Duodenal mucosa (tissue), 2 donors: ENCODE measurements at regions not wholly inside any gene's neighbourhood (a gene's known extent, or its start where the extent isn't known, plus 50 kb on each side); places are given as distances from the start of the nearest gene placed in this dataset.
A peak's percentile ranks its signal among the peaks of the same experiment; 100 is the strongest.

Source experiments
- H3K27ac ChIP-seq: one replicate; pipeline ENCODE4 v1.7.0; 2013; ENCODE audit warnings: low read depth, low read length
- H3K27me3 ChIP-seq, 2 donors: one replicate each; pipeline ENCODE4 v1.7.0; 2013; ENCODE audit warnings: low read length in 2 of 2, control low read depth in 1 of 2; ENCODE audit not compliant: insufficient read depth in 2 of 2, control insufficient read depth in 1 of 2
- H3K36me3 ChIP-seq, 2 donors: one replicate each; pipeline ENCODE4 v1.7.0; 2013; ENCODE audit warnings: low read length in 2 of 2, control low read depth in 1 of 2; ENCODE audit not compliant: insufficient read depth in 2 of 2, control insufficient read depth in 1 of 2
- H3K4me1 ChIP-seq, 2 donors: one replicate each; pipeline ENCODE4 v1.7.0; 2013; ENCODE audit warnings: low read length in 2 of 2, control low read depth in 1 of 2; ENCODE audit not compliant: insufficient read depth in 2 of 2, control insufficient read depth in 1 of 2
- H3K4me3 ChIP-seq, 2 donors: one replicate each; pipeline ENCODE4 v1.7.0; 2013; ENCODE audit warnings: low read length in 2 of 2, low read depth in 1 of 2
- H3K9ac ChIP-seq, 2 donors: one replicate each; pipeline ENCODE4 v1.7.0; 2013; ENCODE audit warnings: low read length in 2 of 2, low read depth in 1 of 2
- H3K9me3 ChIP-seq, 2 donors: one replicate each; pipeline ENCODE4 v1.7.0; 2013; ENCODE audit warnings: low read length in 2 of 2, control low read depth in 1 of 2; ENCODE audit not compliant: control insufficient read depth in 1 of 2

- H3K4me3 ChIP-seq = no peak overlapping the region
These were observed 295.6 kb downstream of the UTRN start for GRCh38 chr6:144580771-144581170.

GRCh38 chr6:144581812-144582537, 296.8 kb downstream of the UTRN start:
- H3K27ac ChIP-seq = no peak overlapping the region
- no peak overlapping the region for H3K9ac ChIP-seq
- H3K9me3 ChIP-seq = no peaks in the 10 kb centered on the region
- peaks cover 0 to 6% of the 10 kb centered on the region in 2 donors for H3K4me1 ChIP-seq
- peaks cover 3 to 17% of the 10 kb centered on the region in 2 donors for H3K36me3 ChIP-seq
- H3K27me3 ChIP-seq = no peaks in the 10 kb centered on the region
- no peak overlapping the region for H3K4me3 ChIP-seq

More at GRCh38 chr6:144580771-144581170, 295.6 kb downstream of the UTRN start:
- Histone ChIP-seq H3K9me3 (no peaks in the 10 kb centered on the region), H3K36me3 (peaks cover 4 to 19% of the 10 kb centered on the region in 2 donors), H3K27ac (no peak overlapping the region), H3K9ac (no peak overlapping the region), H3K27me3 (no peaks in the 10 kb centered on the region), H3K4me1 (peaks cover 0 to 6% of the 10 kb centered on the region in 2 donors)

GRCh38 chr6:144582939-144583613, 297.9 kb downstream of the UTRN start:
- H3K27ac ChIP-seq = no peak overlapping the region
- peak overlapping the region; percentile 34 to 38 for H3K4me3 ChIP-seq
- peaks cover 0 to 6% of the 10 kb centered on the region in 2 donors for H3K4me1 ChIP-seq
- no peaks in the 10 kb centered on the region for H3K9me3 ChIP-seq
- H3K27me3 ChIP-seq = no peaks in the 10 kb centered on the region
- peaks cover 0 to 10% of the 10 kb centered on the region in 2 donors for H3K36me3 ChIP-seq
- no peak overlapping the region for H3K9ac ChIP-seq

DNA sequence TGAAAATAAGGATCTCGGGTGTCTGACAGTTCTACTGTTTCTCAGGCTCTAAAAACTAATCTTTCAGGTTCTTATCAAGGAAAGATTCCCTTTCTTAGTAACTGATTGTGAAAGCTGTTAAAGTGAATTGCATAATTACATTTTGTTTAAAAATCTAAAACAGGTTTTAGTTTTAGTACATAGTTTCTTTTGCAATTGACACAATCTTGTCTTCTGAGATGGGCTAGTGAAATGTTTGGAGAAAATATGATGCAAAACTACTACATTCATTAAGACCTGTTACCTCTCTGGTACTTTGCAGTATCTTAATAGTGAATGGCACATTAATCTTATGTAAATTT, 298.4 kb downstream of the UTRN start:
- no peak overlapping the region for H3K4me3 ChIP-seq
- H3K4me1 ChIP-seq = peaks cover 0 to 6% of the 10 kb centered on the region in 2 donors
- no peaks in the 10 kb centered on the region for H3K27me3 ChIP-seq
- no peaks in the 10 kb centered on the region for H3K9me3 ChIP-seq
- H3K9ac ChIP-seq = no peak overlapping the region
- no peak overlapping the region for H3K27ac ChIP-seq
- H3K36me3 ChIP-seq = peaks cover 0 to 5% of the 10 kb centered on the region in 2 donors

DNA sequence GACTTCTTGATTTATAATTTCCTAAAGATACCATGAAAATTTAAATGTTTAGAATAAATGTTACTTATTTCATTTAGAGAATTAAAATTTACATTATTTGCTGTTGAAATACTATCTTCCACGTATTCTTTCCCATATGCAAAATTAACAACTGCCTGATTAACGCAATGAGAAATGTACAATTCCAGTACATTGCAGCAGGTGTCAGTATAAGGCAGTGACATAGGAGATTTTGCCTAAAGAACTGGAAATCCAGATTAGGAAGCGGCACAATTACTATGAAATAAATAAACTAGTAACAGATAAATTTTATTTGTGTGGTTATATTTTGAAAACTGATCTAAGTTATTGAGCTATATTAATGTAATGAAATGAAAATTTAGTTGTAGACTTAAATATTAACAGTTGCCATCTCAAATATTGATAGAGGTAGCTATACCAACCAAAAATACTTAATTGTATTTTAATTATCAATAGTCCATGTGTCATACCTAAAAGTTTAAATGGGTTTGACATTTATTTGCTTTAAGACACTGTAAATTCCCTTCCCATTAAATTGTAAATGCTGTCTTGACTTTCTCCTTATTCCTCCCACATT, 300.2 kb downstream of the UTRN start:
- peaks cover 0 to under 1% of the 10 kb centered on the region in 2 donors for H3K36me3 ChIP-seq
- no peaks in the 10 kb centered on the region for H3K27me3 ChIP-seq
- no peak overlapping the region for H3K9ac ChIP-seq
- H3K9me3 ChIP-seq = no peaks in the 10 kb centered on the region
- H3K4me3 ChIP-seq = no peak overlapping the region
- no peak overlapping the region for H3K27ac ChIP-seq
- peaks cover 0 to 6% of the 10 kb centered on the region in 2 donors for H3K4me1 ChIP-seq

DNA sequence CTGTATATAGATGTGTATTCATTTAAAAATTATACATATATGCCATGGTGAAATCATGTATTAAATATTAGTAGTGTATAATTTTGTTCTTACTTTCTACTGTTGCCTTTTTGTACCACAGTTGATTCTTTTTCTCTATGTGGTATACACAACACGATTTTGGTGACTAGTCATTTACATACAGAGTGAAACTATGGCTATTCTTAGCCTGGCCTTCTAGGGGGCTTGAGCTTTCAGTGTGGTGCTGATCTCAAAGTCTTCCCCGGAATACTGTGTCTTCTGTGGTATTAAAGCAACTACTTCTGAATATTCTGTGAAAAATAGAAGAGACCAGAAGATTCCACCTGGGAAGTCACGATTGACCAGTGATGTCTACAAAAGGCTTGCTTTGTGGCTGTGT, 301.9 kb downstream of the UTRN start:
- Histone ChIP-seq H3K4me3 (no peak overlapping the region), H3K36me3 (no peaks in the 10 kb centered on the region), H3K9me3 (no peaks in the 10 kb centered on the region), H3K9ac (no peak overlapping the region), H3K27me3 (no peaks in the 10 kb centered on the region), H3K27ac (no peak overlapping the region), H3K4me1 (peaks cover 0 to 6% of the 10 kb centered on the region in 2 donors)

GRCh38 chr6:144588697-144589325, 303.7 kb downstream of the UTRN start:
- Histone ChIP-seq H3K36me3 (no peaks in the 10 kb centered on the region), H3K4me3 (no peak overlapping the region), H3K9me3 (no peaks in the 10 kb centered on the region), H3K9ac (no peak overlapping the region), H3K27ac (no peak overlapping the region), H3K27me3 (no peaks in the 10 kb centered on the region), H3K4me1 (no peaks in the 10 kb centered on the region)

DNA sequence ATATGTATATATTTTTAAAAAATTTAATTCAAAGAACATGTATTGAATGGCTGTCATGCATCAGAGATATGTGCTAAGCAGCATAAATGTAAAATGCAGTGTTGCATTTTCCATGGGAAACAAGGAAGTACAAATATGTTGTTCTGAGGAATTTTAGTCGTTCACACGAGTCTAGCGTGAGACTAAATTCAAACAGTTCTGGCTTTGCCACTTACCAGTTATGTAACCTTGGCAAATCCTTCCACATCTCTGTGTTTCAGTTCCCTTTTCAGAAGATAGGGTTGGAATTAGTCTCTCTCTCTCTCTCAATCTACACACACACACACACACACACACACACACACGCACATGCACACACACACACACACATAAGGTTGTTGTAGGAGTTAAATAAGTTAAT, 305.4 kb downstream of the UTRN start:
- H3K4me1 ChIP-seq = no peaks in the 10 kb centered on the region
- no peak overlapping the region for H3K4me3 ChIP-seq
- H3K9me3 ChIP-seq = no peaks in the 10 kb centered on the region
- no peak overlapping the region for H3K9ac ChIP-seq
- H3K27me3 ChIP-seq = no peaks in the 10 kb centered on the region
- no peaks in the 10 kb centered on the region for H3K36me3 ChIP-seq
- no peak overlapping the region for H3K27ac ChIP-seq

DNA sequence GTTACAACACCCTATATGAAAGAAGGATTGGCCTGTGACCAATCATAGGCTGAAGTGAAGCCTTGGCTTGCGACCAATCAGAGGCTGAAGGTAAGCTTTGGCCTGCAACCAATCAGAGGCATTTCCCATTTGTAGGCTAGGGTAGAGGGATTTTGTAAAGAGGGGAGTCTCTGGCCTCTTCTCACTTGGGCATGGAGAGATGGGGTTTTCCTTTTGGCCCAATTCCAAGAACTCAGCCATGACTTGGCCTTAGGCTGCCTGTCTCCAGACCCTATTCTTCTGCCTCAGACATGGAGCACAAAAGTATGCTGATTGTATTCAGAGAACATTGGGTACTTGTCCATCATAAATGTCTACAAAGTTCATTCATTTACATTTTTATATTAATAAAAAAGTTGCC, 308.3 kb downstream of the UTRN start:
- Histone ChIP-seq H3K27ac (no peak overlapping the region), H3K4me1 (no peaks in the 10 kb centered on the region), H3K27me3 (no peaks in the 10 kb centered on the region), H3K9me3 (no peaks in the 10 kb centered on the region), H3K9ac (no peak overlapping the region), H3K36me3 (no peaks in the 10 kb centered on the region), H3K4me3 (no peak overlapping the region)

- no peak overlapping the region for H3K27ac ChIP-seq
- H3K27me3 ChIP-seq = no peaks in the 10 kb centered on the region
- H3K9me3 ChIP-seq = no peaks in the 10 kb centered on the region
- H3K36me3 ChIP-seq = no peaks in the 10 kb centered on the region
- H3K4me1 ChIP-seq = no peaks in the 10 kb centered on the region
- H3K4me3 ChIP-seq = no peak overlapping the region
- no peak overlapping the region for H3K9ac ChIP-seq
These were observed 309.4 kb downstream of the UTRN start for GRCh38 chr6:144594585-144594984.
